Prostate gland (tissue), 2 donors: ENCODE measurements at regions not wholly inside any gene's neighbourhood (a gene's known extent, or its start where the extent isn't known, plus 50 kb on each side); places are given as distances from the start of the nearest gene placed in this dataset.

Source experiments
- DNase-seq: peaks from one replicate; pipeline ENCODE4 v3.0.0-alpha.2; 2019; ENCODE audit warnings: low spot score
- H3K27ac ChIP-seq, 2 donors: fragments of 200-600 bp; sonication (generic); 2 replicates each; pipeline ENCODE4 v1.5.1; 2017 to 2019
- H3K27me3 ChIP-seq: fragments of 200-600 bp; sonication (generic); replicated peaks from 2 replicates; pipeline ENCODE4 v1.5.1; 2019; ENCODE audit not compliant: insufficient read depth
- H3K36me3 ChIP-seq, 2 donors: fragments of 200-600 bp; sonication (generic); 1 replicate in 1 of 2; 2 replicates in 1 of 2; pipeline versions ENCODE4 v1.5.1 to v1.8.1; 2017 to 2019
- H3K4me1 ChIP-seq: fragments of 200-600 bp; sonication (generic); replicated peaks from 2 replicates; pipeline ENCODE4 v1.5.1; 2019
- H3K4me3 ChIP-seq, 2 donors: fragments of 200-600 bp; sonication (generic); 2 replicates each; pipeline ENCODE4 v1.5.1; 2017 to 2019
- H3K9me3 ChIP-seq: fragments of 200-600 bp; sonication (generic); 2 replicates; pipeline ENCODE4 v1.5.1; 2017
- CTCF ChIP-seq, 4 experiments: fragments of 200-600 bp in 2 of 4; fragments of 450-650 bp in 2 of 4; sonication (generic) in 2 of 4; IDR thresholded peaks; 1 replicate in 3 of 4; 2 replicates in 1 of 4; pipeline ENCODE4 v1.5.1; 2016 to 2019; ENCODE audit warnings: antibody characterized with exemption in 4 of 4, mild to moderate bottlenecking in 2 of 4, moderate library complexity in 2 of 4
- POLR2A ChIP-seq: fragments of 450-650 bp; IDR thresholded peaks from one replicate; pipeline ENCODE4 v1.6.1; 2016; ENCODE audit warnings: antibody characterized with exemption, mild to moderate bottlenecking
- POLR2AphosphoS5 ChIP-seq: sonication (generic); formaldehyde crosslinking; IDR thresholded peaks from one replicate; pipeline ENCODE4 v1.6.1; 2017; ENCODE audit warnings: antibody characterized with exemption
- WGBS: methylation state at CpG from one replicate; pipeline ENCODE4 v1.1.5; 2018; 5-methylcytosine and 5-hydroxymethylcytosine counted together
- intact Hi-C: fragments of 100-400 bp; cut with DNase I; formaldehyde crosslinking; loops from one replicate; pipeline ENCODE4 v1.14.2; 2022

DNA sequence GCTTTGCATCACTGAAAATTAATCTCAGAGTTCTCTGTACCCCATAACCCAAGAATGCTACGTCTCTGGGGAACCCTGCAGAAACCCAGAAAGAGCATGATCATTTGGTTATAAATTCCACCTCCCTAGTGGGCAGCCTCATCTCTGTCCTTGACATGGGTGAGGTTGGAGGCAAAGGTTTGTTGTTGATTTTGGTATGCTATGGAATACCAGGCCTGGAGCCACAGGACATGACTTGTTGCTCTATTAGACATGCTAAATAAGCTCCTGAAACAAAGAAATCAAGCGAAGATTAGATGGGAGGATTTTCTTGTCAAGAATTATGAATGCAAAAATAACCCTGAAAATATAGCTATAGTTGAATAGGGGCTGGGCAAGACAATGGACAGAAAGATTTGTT is 197.4 kb upstream of the CAMK1G start:
- H3K27me3 ChIP-seq: no peaks in the 10 kb centered on the region
- DNase-seq: no peak
- 98% methylated on average over 2 of the region's 2 CpGs for WGBS
- no peak overlapping the region for H3K4me3 ChIP-seq
- TF ChIP-seq POLR2A: no peak
- TF ChIP-seq CTCF (IDR thresholded peaks at IDR 0.05): no peak
- TF ChIP-seq POLR2AphosphoS5: no peak
- intact Hi-C loops: no loop called here
- no peaks in the 10 kb centered on the region for H3K9me3 ChIP-seq
- H3K36me3 ChIP-seq: no peaks in the 10 kb centered on the region
- no peaks in the 10 kb centered on the region for H3K4me1 ChIP-seq
- H3K27ac ChIP-seq: no peak overlapping the region

DNA sequence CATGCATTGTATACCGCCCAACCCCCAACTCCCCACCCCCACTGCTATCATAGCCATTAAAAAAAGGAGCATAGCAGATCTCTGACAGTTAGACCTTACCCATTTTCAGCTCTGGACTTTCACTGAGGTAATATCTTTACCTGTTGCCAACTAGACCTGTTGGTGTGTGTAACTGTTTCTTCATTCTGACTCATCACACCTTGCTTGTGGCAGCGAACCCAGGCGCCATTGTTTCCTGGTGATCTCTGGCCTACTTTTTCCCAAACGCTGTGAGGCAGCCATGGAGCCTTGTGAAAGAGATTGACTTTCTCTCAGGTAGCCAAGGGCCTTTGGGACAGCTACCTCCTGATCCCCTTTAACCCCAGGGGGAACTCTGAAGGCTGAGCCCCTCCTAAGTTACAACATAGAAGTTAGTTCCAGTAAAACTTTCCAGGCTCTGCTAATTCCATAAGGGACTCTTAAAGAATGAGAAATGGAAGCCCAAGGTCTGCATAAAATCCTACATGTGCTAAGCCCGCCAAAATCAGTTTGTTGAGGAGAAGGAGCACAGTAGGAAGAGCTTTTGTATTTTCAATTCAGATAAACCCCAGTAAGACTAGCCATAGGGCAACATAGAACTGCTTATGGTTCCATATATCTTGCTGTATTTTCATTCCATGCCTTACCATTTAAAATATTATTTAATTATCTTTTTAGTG is 196.1 kb upstream of the CAMK1G start:
- 88% methylated on average over 5 of the region's 5 CpGs for WGBS
- TF ChIP-seq CTCF (IDR thresholded peaks at IDR 0.05) (no peak), POLR2A (no peak), POLR2AphosphoS5 (no peak)
- no peaks in the 10 kb centered on the region for H3K9me3 ChIP-seq
- H3K4me3 ChIP-seq: no peak overlapping the region
- H3K4me1 ChIP-seq: no peaks in the 10 kb centered on the region
- no peak overlapping the region for H3K27ac ChIP-seq
- no peak for DNase-seq
- H3K27me3 ChIP-seq: no peaks in the 10 kb centered on the region
- H3K36me3 ChIP-seq: no peaks in the 10 kb centered on the region
- intact Hi-C loops: no loop called here

- H3K27ac ChIP-seq: no peak overlapping the region
- TF ChIP-seq POLR2AphosphoS5 (no peak), POLR2A (no peak), CTCF (IDR thresholded peaks at IDR 0.05) (no peak)
- WGBS: 89% methylated on average over 2 of the region's 2 CpGs
- no peak overlapping the region for H3K4me3 ChIP-seq
- H3K27me3 ChIP-seq: no peaks in the 10 kb centered on the region
- no peaks in the 10 kb centered on the region for H3K36me3 ChIP-seq
- H3K4me1 ChIP-seq: no peaks in the 10 kb centered on the region
- H3K9me3 ChIP-seq: no peaks in the 10 kb centered on the region
- no peak for DNase-seq
- intact Hi-C loops: no loop called here
Measured at GRCh38 chr1:209387969-209388329, 195.6 kb upstream of the CAMK1G start.

DNA sequence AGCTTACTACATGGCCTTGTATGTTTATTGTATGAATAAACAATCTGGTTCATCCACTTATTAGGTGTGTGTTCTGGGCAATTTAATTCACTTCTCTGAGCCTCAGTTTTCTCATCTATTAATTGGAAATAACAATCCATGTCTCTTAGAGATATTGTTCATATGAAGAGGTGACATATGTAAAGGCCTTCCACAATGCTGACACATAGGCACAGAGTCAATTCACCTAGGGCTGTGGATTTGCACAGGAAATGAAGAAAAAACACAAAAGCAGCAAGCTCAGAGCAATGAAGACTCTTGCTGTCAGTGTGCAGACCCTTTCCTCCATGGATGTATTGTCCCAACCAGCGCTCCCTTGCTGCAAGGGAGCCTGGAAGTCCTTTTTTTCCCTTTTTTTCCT is 195.2 kb upstream of the CAMK1G start:
- intact Hi-C loops: no loop called here
- 100% methylated on average over 1 of the region's 1 CpG for WGBS
- no peak overlapping the region for H3K4me3 ChIP-seq
- no peaks in the 10 kb centered on the region for H3K27me3 ChIP-seq
- TF ChIP-seq POLR2AphosphoS5 (no peak), POLR2A (no peak), CTCF (IDR thresholded peaks at IDR 0.05) (no peak)
- no peaks in the 10 kb centered on the region for H3K9me3 ChIP-seq
- DNase-seq: no peak
- no peak overlapping the region for H3K27ac ChIP-seq
- H3K36me3 ChIP-seq: no peaks in the 10 kb centered on the region
- no peaks in the 10 kb centered on the region for H3K4me1 ChIP-seq

DNA sequence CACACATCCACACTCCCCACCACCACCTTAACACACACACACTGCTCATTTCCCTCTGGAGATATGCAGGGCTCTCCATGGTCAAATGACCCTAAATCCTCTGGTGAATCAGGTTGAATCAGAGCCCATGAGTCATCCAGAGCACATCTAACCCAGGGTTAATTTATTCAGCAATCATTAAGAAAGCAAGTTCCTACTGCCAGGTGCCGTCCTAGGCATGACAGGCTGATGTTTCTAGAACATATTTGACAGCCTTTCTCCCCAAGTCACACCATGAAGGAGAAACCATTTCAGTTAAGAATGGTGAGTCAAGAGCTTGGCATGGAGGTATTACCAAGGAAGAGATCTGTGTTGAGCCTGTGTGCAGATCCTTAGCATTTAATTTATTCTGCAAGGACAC is 194.3 kb upstream of the CAMK1G start:
- no peak overlapping the region for H3K4me3 ChIP-seq
- TF ChIP-seq POLR2AphosphoS5 (no peak), CTCF (IDR thresholded peaks at IDR 0.05) (no peak), POLR2A (no peak)
- no peak for DNase-seq
- no peak overlapping the region for H3K27ac ChIP-seq
- intact Hi-C loops: no loop called here
- H3K36me3 ChIP-seq: no peaks in the 10 kb centered on the region
- WGBS: 53% methylated on average over 1 of the region's 1 CpG
- H3K4me1 ChIP-seq: no peaks in the 10 kb centered on the region
- no peaks in the 10 kb centered on the region for H3K27me3 ChIP-seq
- no peaks in the 10 kb centered on the region for H3K9me3 ChIP-seq
